ENCODE measurements at regions not wholly inside any gene's neighbourhood (a gene's known extent, or its start where the extent isn't known, plus 50 kb on each side); places are given as distances from the start of the nearest gene placed in this dataset.

DNA sequence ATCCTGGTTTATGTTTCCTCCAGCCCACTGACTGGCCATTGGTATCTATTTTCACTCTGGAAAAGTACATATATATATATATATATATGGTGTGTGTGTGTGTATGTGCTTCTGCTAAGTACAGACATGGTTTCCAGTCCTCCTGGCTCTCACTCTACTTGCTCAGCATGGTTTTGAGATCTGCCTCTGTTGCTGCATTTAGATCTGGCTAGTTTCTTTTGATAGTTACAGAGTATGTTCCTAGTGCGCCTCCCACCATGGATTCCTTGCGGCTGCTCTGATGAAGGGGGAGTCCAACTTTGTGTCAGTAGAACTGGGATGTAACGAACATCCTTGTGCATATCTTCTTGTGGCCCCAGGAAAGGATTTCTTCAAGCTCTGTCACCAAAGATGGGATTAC is 274.1 kb downstream of the MIAT start:
- ATAC-seq (no peak), DNase-seq (no peak)
- Histone ChIP-seq H3K36me3 (ENCODE audit: low read depth) (no peaks in the 10 kb centered on the region), H3K4me3 (no peak overlapping the region), H3K4me1 (ENCODE audit: low read depth) (no peaks in the 10 kb centered on the region), H3K9me3 (no peaks in the 10 kb centered on the region)
- intact Hi-C loops (cut with DNase I, micrococcal nuclease) = no loop called here
- TF ChIP-seq, protein P1, sequence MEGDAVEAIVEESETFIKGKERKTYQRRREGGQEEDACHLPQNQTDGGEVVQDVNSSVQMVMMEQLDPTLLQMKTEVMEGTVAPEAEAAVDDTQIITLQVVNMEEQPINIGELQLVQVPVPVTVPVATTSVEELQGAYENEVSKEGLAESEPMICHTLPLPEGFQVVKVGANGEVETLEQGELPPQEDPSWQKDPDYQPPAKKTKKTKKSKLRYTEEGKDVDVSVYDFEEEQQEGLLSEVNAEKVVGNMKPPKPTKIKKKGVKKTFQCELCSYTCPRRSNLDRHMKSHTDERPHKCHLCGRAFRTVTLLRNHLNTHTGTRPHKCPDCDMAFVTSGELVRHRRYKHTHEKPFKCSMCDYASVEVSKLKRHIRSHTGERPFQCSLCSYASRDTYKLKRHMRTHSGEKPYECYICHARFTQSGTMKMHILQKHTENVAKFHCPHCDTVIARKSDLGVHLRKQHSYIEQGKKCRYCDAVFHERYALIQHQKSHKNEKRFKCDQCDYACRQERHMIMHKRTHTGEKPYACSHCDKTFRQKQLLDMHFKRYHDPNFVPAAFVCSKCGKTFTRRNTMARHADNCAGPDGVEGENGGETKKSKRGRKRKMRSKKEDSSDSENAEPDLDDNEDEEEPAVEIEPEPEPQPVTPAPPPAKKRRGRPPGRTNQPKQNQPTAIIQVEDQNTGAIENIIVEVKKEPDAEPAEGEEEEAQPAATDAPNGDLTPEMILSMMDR (IDR thresholded peaks at IDR 0.05) = no peak

DNA sequence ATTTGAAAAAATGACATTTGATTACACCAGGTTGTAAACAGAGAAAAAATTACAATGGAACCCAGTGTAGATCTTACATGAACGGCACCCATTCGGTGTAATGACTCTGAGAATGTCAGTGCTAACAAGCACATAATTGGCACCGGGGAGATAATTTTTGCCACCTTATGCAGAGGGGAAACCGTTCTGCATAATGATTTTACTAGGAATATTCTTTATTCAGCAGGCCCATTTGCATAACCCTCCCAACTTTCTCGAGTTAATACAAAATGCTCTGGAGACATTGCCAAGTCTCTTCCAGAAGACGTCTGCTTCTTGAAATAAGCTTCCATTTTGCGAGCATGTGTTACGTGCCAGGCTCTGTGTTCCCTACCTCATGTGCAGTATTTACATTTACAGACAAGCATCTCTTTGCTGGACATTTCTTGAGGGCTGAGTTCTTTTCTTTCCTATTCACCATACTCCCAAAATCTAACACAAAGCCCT is 275.8 kb downstream of the MIAT start:
- TF ChIP-seq, protein P1 (IDR thresholded peaks at IDR 0.05) = no peak
- DNase-seq (no peak), ATAC-seq (no peak)
- no peak overlapping the region for H3K4me3 ChIP-seq
- no peaks in the 10 kb centered on the region for H3K4me1 ChIP-seq (ENCODE audit: low read depth)
- intact Hi-C loops (cut with DNase I, micrococcal nuclease) = no loop called here
- H3K9me3 ChIP-seq = no peaks in the 10 kb centered on the region
- H3K36me3 ChIP-seq (ENCODE audit: low read depth) = no peaks in the 10 kb centered on the region

DNA sequence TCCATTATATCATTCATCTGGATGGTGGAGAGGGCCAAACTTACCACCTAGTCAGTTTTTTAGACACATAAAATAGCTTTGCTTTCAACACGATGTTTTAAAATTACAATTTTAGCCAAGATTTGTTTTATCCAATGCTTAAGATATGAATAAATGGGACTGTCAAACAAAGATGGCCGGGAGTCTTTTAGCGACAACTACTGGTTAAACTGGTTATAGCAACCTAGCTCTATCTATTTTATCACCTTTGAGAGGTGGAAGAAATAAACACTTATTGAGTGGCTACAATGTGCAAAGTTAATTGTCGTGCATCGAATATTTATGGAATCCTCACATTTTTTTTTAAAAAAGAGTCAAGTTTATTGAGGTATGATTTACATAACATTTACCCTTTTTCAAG is 279.8 kb downstream of the MIAT start:
- Histone ChIP-seq H3K4me1 (ENCODE audit: low read depth) (no peaks in the 10 kb centered on the region), H3K9me3 (no peaks in the 10 kb centered on the region), H3K36me3 (ENCODE audit: low read depth) (no peaks in the 10 kb centered on the region), H3K4me3 (no peak overlapping the region)
- ATAC-seq = no peak
- TF ChIP-seq, protein P1 (IDR thresholded peaks at IDR 0.05) = no peak
- no peak for DNase-seq
- intact Hi-C loops (cut with DNase I, micrococcal nuclease) = no loop called here

DNA sequence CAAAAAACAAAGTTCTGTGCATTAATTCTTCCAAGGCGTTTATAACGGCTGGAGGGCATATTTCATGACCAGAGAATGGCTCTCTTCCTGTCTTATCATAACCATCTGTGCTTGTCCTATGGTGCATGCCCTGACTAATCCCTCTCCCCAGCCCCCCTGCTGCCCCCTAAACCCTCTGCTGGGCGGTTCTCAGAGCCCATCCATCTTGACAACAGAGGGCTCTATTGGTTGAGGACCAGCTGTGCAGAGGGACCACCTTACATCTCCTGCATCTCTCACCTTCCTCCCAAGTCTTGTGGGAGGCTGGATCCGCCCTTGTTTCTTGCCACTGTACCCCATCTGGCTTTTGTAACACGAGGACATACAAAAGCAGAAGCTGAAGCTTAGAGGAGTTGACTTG is 282.1 kb downstream of the MIAT start:
- intact Hi-C loops (cut with DNase I, micrococcal nuclease) = no loop called here
- TF ChIP-seq, protein P1 (IDR thresholded peaks at IDR 0.05) = no peak
- ATAC-seq = no peak
- DNase-seq = no peak
- no peak overlapping the region for H3K4me3 ChIP-seq
- no peaks in the 10 kb centered on the region for H3K36me3 ChIP-seq (ENCODE audit: low read depth)
- no peaks in the 10 kb centered on the region for H3K4me1 ChIP-seq (ENCODE audit: low read depth)
- H3K9me3 ChIP-seq = no peaks in the 10 kb centered on the region

DNA sequence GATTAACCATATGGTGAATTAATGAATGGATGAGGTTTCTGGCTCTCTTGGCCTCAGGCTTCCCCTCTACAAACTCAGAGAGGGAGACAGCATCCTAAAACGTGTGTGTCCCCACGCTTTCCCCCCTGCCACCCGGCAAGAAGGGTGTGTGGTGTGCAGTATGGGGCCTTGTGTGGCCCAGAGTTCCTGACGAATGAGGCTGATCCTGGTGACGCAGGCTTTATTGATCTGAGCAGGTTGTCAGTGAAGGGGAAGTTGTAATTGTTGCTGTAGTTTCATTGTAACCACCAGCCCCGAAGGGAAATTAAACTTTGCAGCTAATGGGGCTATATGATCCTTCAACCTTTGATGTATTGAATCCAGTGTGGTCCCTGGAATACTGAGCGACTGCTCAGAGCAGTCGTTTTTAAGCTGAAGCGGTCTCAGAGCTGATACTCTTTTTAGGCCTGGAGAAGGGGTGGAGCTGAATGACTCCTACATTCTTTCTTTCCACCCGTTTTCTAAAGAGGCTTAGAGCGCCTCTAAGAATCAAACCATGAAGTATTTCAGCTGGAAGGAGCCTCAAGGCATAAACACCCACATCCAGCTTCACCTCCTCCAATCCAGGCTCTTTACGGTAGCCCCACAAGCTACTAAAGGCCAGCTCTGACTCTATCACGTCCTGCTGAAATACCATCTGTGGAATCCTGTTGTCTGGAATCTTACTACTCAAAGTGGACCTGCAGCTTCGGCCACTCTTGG is 284.7 kb downstream of the MIAT start:
- Histone ChIP-seq H3K4me3 (no peak overlapping the region), H3K9me3 (no peaks in the 10 kb centered on the region), H3K4me1 (ENCODE audit: low read depth) (no peaks in the 10 kb centered on the region), H3K36me3 (ENCODE audit: low read depth) (no peaks in the 10 kb centered on the region)
- intact Hi-C loops (cut with DNase I, micrococcal nuclease) = no loop called here
- TF ChIP-seq, protein P1 (IDR thresholded peaks at IDR 0.05) = no peak
- no peak for DNase-seq
- no peak for ATAC-seq

DNA sequence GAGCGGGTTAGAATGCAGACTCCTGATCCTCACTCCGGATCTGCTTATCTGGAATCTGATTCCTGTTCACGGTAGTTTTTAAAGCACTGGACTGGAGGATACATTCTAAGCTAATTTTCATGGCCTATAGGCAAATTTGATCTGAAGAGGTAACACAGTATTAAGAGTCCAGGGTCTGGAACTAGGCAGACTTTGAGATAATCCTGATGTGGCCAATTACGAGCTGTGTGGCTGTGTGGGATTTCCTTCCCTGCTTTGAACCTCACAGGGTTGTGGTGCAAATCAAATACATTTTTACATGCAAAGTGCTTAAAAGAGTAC is 285.2 kb downstream of the MIAT start:
- no peaks in the 10 kb centered on the region for H3K36me3 ChIP-seq (ENCODE audit: low read depth)
- intact Hi-C loops (cut with DNase I, micrococcal nuclease) = no loop called here
- TF ChIP-seq, protein P1 (IDR thresholded peaks at IDR 0.05) = no peak
- no peaks in the 10 kb centered on the region for H3K9me3 ChIP-seq
- no peak for ATAC-seq
- no peak overlapping the region for H3K4me3 ChIP-seq
- DNase-seq = no peak
- no peaks in the 10 kb centered on the region for H3K4me1 ChIP-seq (ENCODE audit: low read depth)
